Activated naive CD8-positive, alpha-beta T cell treated with anti-CD3 and anti-CD28 coated beads, Interleukin-2, amount 50 U/mL, for 24 hours (primary cell): ENCODE measurements at regions not wholly inside any gene's neighbourhood (a gene's known extent, or its start where the extent isn't known, plus 50 kb on each side); places are given as distances from the start of the nearest gene placed in this dataset.
"Not testable (repeated sequence)": the region's sequence is repeated elsewhere in the genome, so short reads cannot be mapped to it uniquely, and the experiment has no call there.

ENCODE experiments used
- ATAC-seq: fragments of 150-1000 bp; cut with Tn5 transposase; one replicate; pipeline ENCODE4 v1.10.0; 2021
- DNase-seq: peaks from one replicate; pipeline ENCODE4 v3.0.0; 2021
- H3K27ac Mint-ChIP-seq: one replicate; pipeline ENCODE4 v1.8.0; 2021; ENCODE audit warnings: mild to moderate bottlenecking, mixed read lengths
- H3K27me3 Mint-ChIP-seq: one replicate; pipeline ENCODE4 v1.8.0; 2021; ENCODE audit warnings: mixed read lengths
- H3K36me3 Mint-ChIP-seq: one replicate; pipeline ENCODE4 v1.8.0; 2021; ENCODE audit warnings: low read depth, mixed read lengths
- H3K4me1 Mint-ChIP-seq: one replicate; pipeline ENCODE4 v1.8.0; 2021; ENCODE audit warnings: mixed read lengths
- H3K4me3 Mint-ChIP-seq: one replicate; pipeline ENCODE4 v1.8.0; 2021; ENCODE audit warnings: mild to moderate bottlenecking, moderate library complexity, mixed read lengths
- H3K9me3 Mint-ChIP-seq: one replicate; pipeline ENCODE4 v1.8.0; 2021; ENCODE audit warnings: mixed read lengths

DNA sequence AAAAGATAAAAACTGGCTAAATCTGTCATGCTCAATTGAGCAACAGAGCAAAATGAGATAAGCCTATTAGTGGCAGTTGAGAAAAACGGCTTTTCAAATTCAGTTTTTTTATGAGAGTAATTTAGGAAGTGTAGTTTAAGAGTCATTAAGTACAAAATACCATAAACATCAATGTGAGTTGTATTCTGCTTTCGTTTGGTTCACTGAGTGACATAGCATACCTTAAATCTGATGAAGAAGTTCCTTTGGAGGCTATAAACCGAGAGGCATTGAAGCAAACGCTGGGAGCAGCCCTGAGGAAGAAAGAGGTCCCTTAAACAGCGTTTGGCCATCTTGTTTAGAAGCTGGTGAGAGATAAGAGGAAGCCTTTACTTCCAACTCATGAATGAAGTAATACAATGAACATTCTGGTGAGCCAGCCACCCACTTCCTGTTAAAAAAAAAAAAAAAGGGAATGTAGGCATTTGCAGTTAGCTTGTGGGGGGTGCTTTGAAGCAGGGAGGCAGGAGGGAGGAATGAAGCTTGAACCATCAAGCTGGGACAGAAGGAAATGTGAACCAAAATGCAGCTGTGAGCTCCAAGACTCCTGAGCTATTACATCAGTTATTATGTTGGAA lies 132.3 kb downstream of the ZNF330 start:
- DNase-seq (no peak), ATAC-seq (no peak)
- no peak overlapping the region for H3K4me3 Mint-ChIP-seq
- H3K36me3 Mint-ChIP-seq: no peaks in the 10 kb centered on the region
- H3K4me1 Mint-ChIP-seq: no peaks in the 10 kb centered on the region
- H3K27ac Mint-ChIP-seq: no peak overlapping the region
- H3K27me3 Mint-ChIP-seq: no peaks in the 10 kb centered on the region
- no peaks in the 10 kb centered on the region for H3K9me3 Mint-ChIP-seq

- DNase-seq: no peak
- H3K36me3 Mint-ChIP-seq: no peaks in the 10 kb centered on the region
- no peaks in the 10 kb centered on the region for H3K4me1 Mint-ChIP-seq
- peaks cover 4% of the 10 kb centered on the region for H3K27me3 Mint-ChIP-seq
- no peak for ATAC-seq
- H3K27ac Mint-ChIP-seq: no peak overlapping the region
- H3K9me3 Mint-ChIP-seq: peaks cover 4% of the 10 kb centered on the region
- H3K4me3 Mint-ChIP-seq: no peak overlapping the region
These were observed 135.7 kb downstream of the ZNF330 start for GRCh38 chr4:141356321-141356962.

DNA sequence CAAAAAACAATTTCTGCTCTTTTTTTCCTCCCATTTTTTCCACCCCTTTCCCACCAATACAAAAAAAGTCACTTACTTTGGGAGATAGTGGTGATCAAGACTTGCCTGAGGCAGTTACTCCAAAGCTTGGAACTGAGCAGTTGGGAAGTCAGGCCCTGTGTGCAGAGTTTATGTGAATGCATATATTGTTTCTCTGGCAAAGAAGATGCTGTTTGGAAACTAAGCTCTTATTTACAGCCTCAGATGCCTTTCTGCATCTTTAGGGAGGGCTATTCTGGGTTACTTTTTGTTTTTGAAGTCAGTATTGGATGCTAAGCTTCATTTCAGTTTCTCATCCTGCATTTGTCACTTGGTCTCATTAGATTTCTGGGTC lies 136.3 kb downstream of the ZNF330 start:
- ATAC-seq (no peak), DNase-seq (no peak)
- H3K4me3 Mint-ChIP-seq: no peak overlapping the region
- peaks cover 4% of the 10 kb centered on the region for H3K9me3 Mint-ChIP-seq
- no peak overlapping the region for H3K27ac Mint-ChIP-seq
- H3K27me3 Mint-ChIP-seq: peaks cover 4% of the 10 kb centered on the region
- H3K36me3 Mint-ChIP-seq: no peaks in the 10 kb centered on the region
- H3K4me1 Mint-ChIP-seq: no peaks in the 10 kb centered on the region

GRCh38 chr4:141368241-141368640 lies 147.5 kb downstream of the ZNF330 start:
- not testable (repeated sequence) for H3K27ac Mint-ChIP-seq, H3K27me3 Mint-ChIP-seq, H3K4me3 Mint-ChIP-seq, H3K4me1 Mint-ChIP-seq, ATAC-seq, DNase-seq, H3K36me3 Mint-ChIP-seq
- peaks cover 10% of the 10 kb centered on the region for H3K9me3 Mint-ChIP-seq

DNA sequence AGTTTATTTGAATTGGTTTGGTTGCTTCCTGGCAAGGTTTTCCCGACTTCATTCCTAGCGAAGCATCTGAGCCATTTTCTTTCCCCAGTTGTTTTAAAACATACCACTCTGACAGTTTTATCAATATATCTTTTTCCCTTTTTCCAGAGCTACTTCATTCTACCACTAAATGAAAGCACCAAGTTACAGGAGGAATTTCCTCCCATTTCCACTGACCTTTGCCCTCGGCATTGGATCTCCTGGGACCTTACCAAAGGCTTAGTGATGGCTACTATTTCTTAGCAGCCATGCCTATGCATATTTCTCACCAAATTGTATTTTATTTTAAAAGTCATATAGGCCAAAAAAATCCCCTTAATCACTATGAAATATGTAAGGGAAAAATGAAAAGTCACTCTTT lies 150.5 kb downstream of the ZNF330 start:
- H3K27me3 Mint-ChIP-seq: peaks cover 11% of the 10 kb centered on the region
- H3K27ac Mint-ChIP-seq: no peak overlapping the region
- no peaks in the 10 kb centered on the region for H3K4me1 Mint-ChIP-seq
- H3K9me3 Mint-ChIP-seq: peaks cover 6% of the 10 kb centered on the region
- H3K36me3 Mint-ChIP-seq: no peaks in the 10 kb centered on the region
- H3K4me3 Mint-ChIP-seq: no peak overlapping the region
- no peak for DNase-seq
- ATAC-seq: no peak

- Mint-ChIP-seq H3K4me3 (no peak overlapping the region), H3K9me3 (peaks cover 5% of the 10 kb centered on the region), H3K36me3 (no peaks in the 10 kb centered on the region), H3K27ac (no peak overlapping the region), H3K4me1 (no peaks in the 10 kb centered on the region), H3K27me3 (peaks cover 6% of the 10 kb centered on the region)
- DNase-seq (no peak), ATAC-seq (no peak)
These were observed 155.2 kb downstream of the ZNF330 start for GRCh38 chr4:141375855-141376254.

DNA sequence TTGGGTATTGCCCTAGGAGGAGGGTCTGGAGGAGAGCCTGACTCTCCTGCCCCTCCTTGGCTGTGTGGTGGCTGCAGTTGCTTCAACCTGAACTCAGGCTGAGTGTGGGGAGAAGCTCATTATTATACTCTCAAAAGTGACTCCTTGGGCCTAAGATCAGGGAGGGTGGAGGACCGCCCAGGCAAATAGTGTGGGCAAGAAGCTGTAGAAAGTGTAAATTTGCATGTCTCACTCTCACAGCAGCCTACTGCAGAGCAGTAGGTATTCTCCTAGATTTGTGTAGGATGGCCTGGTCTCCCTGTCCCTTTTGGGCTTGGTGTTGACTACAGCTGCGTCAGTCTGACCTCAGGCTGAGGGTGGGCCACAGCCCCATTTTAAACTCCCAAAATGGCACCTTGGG lies 156.1 kb downstream of the ZNF330 start:
- Mint-ChIP-seq H3K27me3 (peaks cover 6% of the 10 kb centered on the region), H3K9me3 (peaks cover 5% of the 10 kb centered on the region), H3K4me1 (no peaks in the 10 kb centered on the region), H3K36me3 (no peaks in the 10 kb centered on the region), H3K27ac (no peak overlapping the region), H3K4me3 (no peak overlapping the region)
- ATAC-seq (no peak), DNase-seq (no peak)

GRCh38 chr4:141387299-141387698 lies 166.6 kb downstream of the ZNF330 start:
- DNase-seq (no peak), ATAC-seq (no peak)
- H3K9me3 Mint-ChIP-seq: no peaks in the 10 kb centered on the region
- no peaks in the 10 kb centered on the region for H3K36me3 Mint-ChIP-seq
- H3K27ac Mint-ChIP-seq: no peak overlapping the region
- H3K27me3 Mint-ChIP-seq: no peaks in the 10 kb centered on the region
- no peak overlapping the region for H3K4me3 Mint-ChIP-seq
- H3K4me1 Mint-ChIP-seq: no peaks in the 10 kb centered on the region

DNA sequence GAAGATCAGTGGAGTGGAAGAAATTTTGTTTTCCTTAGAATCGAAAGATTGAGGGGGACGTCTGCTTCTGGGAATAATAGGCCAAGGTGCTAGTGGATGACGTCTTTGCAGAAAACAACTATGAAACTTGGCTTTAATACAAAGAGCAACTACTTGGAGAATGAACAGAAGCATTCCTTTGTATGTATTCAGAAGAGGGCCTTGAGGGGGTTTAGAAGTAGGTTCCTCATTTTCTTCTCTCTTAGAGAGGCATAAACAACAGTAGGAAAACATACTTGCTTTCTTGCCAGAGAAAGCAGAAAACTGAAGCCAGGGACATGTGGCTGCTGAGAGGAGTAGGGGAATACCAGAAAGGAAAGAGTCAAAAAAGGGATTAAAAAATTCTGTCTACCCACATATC lies 167.8 kb downstream of the ZNF330 start:
- H3K9me3 Mint-ChIP-seq: no peaks in the 10 kb centered on the region
- no peaks in the 10 kb centered on the region for H3K4me1 Mint-ChIP-seq
- no peak overlapping the region for H3K4me3 Mint-ChIP-seq
- no peak for DNase-seq
- no peak for ATAC-seq
- no peaks in the 10 kb centered on the region for H3K27me3 Mint-ChIP-seq
- H3K36me3 Mint-ChIP-seq: no peaks in the 10 kb centered on the region
- no peak overlapping the region for H3K27ac Mint-ChIP-seq

DNA sequence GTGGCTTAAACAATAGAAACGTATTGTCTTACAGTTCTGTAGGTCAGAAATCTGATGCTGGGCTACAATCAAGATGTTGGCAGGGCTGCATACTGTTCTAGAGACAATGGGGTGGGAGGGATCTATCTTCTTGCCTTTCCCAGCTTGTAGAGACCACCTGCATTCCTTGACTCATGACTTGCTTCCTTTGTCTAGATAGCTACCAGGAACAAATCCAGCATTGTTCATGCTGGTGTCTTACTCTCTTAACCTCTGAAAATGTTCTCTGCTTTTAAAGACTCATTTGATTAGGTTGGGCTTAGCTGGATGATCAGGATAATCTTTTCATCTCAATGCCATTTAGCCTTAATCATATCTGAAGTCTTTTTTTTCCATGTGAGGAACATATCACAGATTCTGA lies 169.0 kb downstream of the ZNF330 start:
- Mint-ChIP-seq H3K36me3 (no peaks in the 10 kb centered on the region), H3K4me1 (no peaks in the 10 kb centered on the region), H3K27ac (no peak overlapping the region), H3K4me3 (no peak overlapping the region), H3K27me3 (no peaks in the 10 kb centered on the region), H3K9me3 (no peaks in the 10 kb centered on the region)
- DNase-seq (no peak), ATAC-seq (no peak)

DNA sequence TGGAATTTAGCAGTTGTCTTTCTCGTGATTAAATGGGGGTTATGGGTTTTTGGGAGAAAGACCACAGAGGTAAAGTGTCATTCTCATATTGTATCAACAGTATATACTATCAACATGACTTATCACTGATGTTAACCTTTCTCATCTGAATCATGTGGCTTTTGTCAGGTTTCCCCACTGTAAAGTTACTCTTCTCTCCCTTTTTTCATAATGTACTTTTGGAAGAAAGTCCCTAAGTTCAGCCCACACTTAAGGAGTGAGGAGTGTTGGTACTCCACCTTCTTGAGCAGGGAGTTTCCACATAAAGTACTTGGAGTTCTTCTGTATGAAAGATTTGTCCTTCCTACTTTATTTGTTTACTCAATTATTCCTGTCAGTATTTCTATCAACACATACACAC lies 169.9 kb downstream of the ZNF330 start:
- no peaks in the 10 kb centered on the region for H3K27me3 Mint-ChIP-seq
- DNase-seq: no peak
- H3K36me3 Mint-ChIP-seq: no peaks in the 10 kb centered on the region

DNA sequence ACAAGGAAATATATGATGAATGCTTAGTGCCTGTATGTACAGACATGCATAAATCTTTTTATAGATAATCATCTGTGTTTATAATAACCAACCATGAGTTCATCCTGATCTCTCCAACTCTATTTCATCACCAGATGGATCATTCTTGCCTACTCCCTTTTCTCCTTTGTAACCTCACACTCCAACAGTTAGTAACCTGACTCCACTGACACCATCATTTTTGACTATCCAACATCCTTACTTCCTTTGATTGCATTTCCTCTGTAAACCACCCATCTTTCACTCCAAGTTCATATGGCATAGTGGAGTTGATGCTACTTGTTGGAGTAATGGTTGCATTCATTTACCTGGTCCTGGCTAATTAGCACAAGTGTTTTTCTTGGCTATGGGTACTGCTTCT lies 170.6 kb downstream of the ZNF330 start:
- DNase-seq (no peak), ATAC-seq (no peak)
- no peak overlapping the region for H3K27ac Mint-ChIP-seq
- H3K36me3 Mint-ChIP-seq: no peaks in the 10 kb centered on the region
- no peaks in the 10 kb centered on the region for H3K9me3 Mint-ChIP-seq
- H3K27me3 Mint-ChIP-seq: no peaks in the 10 kb centered on the region
- H3K4me1 Mint-ChIP-seq: no peaks in the 10 kb centered on the region
- no peak overlapping the region for H3K4me3 Mint-ChIP-seq

More for the DNA sequence above, 169.9 kb downstream of the ZNF330 start:
- no peak for ATAC-seq
- Mint-ChIP-seq H3K9me3 (no peaks in the 10 kb centered on the region), H3K4me3 (no peak overlapping the region), H3K27ac (no peak overlapping the region), H3K4me1 (no peaks in the 10 kb centered on the region)

- no peaks in the 10 kb centered on the region for H3K9me3 Mint-ChIP-seq
- no peak overlapping the region for H3K27ac Mint-ChIP-seq
- H3K4me3 Mint-ChIP-seq: no peak overlapping the region
- H3K36me3 Mint-ChIP-seq: no peaks in the 10 kb centered on the region
- ATAC-seq (no peak), DNase-seq (no peak)
- H3K27me3 Mint-ChIP-seq: no peaks in the 10 kb centered on the region
- H3K4me1 Mint-ChIP-seq: no peaks in the 10 kb centered on the region
These were observed 171.1 kb downstream of the ZNF330 start for GRCh38 chr4:141391771-141392170.

DNA sequence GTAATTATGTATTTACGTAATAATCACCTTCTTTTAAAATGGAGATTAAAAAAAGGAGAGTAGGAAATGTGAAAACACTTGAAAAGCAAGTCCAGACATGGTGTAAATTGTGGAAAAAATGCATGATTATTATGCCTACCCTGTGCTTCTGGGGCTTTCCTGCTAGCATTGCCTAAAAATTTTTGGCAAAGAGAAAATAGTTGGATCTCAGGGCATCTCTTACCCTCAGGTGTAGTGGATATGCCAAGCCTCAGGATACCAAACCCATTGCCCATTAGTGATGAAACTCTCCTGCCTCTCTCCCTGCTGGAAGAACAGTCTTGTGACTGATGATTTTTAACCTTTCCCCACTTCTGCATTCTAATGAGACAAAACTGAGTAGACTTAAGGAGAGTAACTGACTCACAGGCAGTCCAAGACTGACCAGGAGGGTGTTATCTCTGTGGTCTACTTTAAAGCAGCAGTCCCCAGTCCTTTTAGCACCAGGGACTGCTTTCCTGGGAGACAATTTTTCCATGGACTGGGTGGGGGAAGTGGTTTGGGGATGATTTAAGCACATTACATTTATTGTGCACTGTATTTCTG lies 174.6 kb downstream of the ZNF330 start:
- ATAC-seq: no peak
- Mint-ChIP-seq H3K4me1 (no peaks in the 10 kb centered on the region), H3K4me3 (no peak overlapping the region), H3K36me3 (no peaks in the 10 kb centered on the region), H3K9me3 (no peaks in the 10 kb centered on the region), H3K27me3 (no peaks in the 10 kb centered on the region), H3K27ac (no peak overlapping the region)
- no peak for DNase-seq

DNA sequence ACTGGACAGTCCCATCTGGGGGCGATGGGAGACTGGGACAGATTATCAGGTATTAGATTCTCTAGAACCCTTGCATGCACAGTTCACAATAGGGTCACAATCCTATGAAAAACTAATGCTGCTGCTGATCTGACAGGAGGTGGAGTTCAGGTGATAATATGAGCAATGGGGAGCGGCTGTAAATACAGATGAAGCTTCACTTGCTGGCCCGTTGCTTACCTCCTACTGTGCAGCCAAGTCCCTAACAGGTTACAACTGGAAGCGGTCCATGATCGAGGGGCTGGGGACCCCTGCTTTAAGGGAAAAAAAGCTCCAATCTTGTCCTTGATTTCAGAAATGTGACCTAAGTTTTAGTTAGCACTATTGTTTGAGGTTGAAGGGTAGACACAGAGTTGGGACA lies 175.2 kb downstream of the ZNF330 start:
- Mint-ChIP-seq H3K27ac (no peak overlapping the region), H3K4me3 (no peak overlapping the region), H3K27me3 (no peaks in the 10 kb centered on the region), H3K4me1 (no peaks in the 10 kb centered on the region), H3K9me3 (no peaks in the 10 kb centered on the region), H3K36me3 (no peaks in the 10 kb centered on the region)
- no peak for ATAC-seq
- no peak for DNase-seq
